SK-N-MC (cell line): ENCODE measurements at regions not wholly inside any gene's neighbourhood (a gene's known extent, or its start where the extent isn't known, plus 50 kb on each side); places are given as distances from the start of the nearest gene placed in this dataset.

Source experiments
- EZH2 ChIP-seq: fragments of 200-600 bp; sonication (generic); IDR thresholded peaks from one replicate; pipeline ENCODE4 v1.6.1; 2017; ENCODE audit warnings: antibody characterized with exemption
- POLR2AphosphoS5 ChIP-seq: IDR thresholded peaks from 2 replicates; pipeline ENCODE4 v1.6.1; 2012; ENCODE audit warnings: mild to moderate bottlenecking, low read depth, low read length, borderline replicate concordance

GRCh38 chr1:14138135-14138506, 438.1 kb downstream of the PRDM2 start:
- TF ChIP-seq POLR2AphosphoS5 (no peak), EZH2 (no peak)
